Upper lobe of right lung (tissue), 1 donor: ENCODE measurements at regions not wholly inside any gene's neighbourhood (a gene's known extent, or its start where the extent isn't known, plus 50 kb on each side); places are given as distances from the start of the nearest gene placed in this dataset.

Experiments used
- ATAC-seq: fragments of 200-7000 bp; cut with Tn5 transposase; one replicate; pipeline ENCODE4 v1.9.1; 2020; ENCODE audit warnings: mild to moderate bottlenecking, moderate library complexity
- DNase-seq: peaks from one replicate; pipeline ENCODE4 v3.0.0-alpha.2; 2020
- H3K27ac ChIP-seq: fragments of 200-600 bp; one replicate; pipeline ENCODE4 v1.8.0; 2022
- H3K27me3 ChIP-seq: fragments of 200-600 bp; one replicate; pipeline ENCODE4 v1.8.0; 2022; ENCODE audit warnings: mild to moderate bottlenecking
- H3K36me3 ChIP-seq: fragments of 200-600 bp; one replicate; pipeline ENCODE4 v1.8.0; 2022
- H3K4me1 ChIP-seq: fragments of 200-600 bp; one replicate; pipeline ENCODE4 v1.8.0; 2022
- H3K4me3 ChIP-seq: fragments of 200-600 bp; one replicate; pipeline ENCODE4 v1.8.0; 2022; ENCODE audit warnings: mild to moderate bottlenecking
- H3K9me3 ChIP-seq: fragments of 200-600 bp; one replicate; pipeline ENCODE4 v1.8.0; 2022
- intact Hi-C: fragments of 100-400 bp; cut with DNase I; formaldehyde crosslinking; loops from one replicate; pipeline ENCODE4 v1.11.0; 2022
- TF ChIP-seq, protein P1 (sequence below): fragments of 200-600 bp; IDR thresholded peaks from one replicate; pipeline ENCODE4 v1.8.0; 2022; ENCODE audit warnings: antibody characterized with exemption
- donor health status: DM: no; HTN: yes; CAD: no; lungs with severe emphysema.

DNA sequence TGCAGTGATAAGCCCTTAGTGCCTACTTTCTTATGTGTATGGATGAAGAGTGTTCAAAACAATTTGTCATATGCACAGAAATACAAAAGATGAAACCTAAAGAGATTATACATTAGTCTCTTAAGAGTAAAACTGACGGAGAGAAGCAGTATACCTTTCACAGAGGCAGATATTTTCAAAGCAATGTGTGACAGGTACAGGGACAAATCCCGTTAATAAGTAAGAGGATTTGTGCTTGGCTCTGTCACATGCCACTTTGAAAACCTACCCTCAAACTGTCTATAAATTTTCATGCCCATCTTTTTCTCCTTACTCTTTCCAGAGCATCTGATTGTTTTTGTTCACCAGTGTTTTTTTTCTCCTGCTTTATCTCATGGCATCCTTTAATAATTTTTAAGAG lies 741.3 kb upstream of the MMS22L start:
- DNase-seq (no peak), ATAC-seq (no peak)
- Histone ChIP-seq H3K36me3 (no peaks in the 10 kb centered on the region), H3K27me3 (no peaks in the 10 kb centered on the region), H3K9me3 (no peaks in the 10 kb centered on the region), H3K4me1 (no peaks in the 10 kb centered on the region), H3K27ac (no peak overlapping the region), H3K4me3 (no peak overlapping the region)
- TF ChIP-seq, protein P1, sequence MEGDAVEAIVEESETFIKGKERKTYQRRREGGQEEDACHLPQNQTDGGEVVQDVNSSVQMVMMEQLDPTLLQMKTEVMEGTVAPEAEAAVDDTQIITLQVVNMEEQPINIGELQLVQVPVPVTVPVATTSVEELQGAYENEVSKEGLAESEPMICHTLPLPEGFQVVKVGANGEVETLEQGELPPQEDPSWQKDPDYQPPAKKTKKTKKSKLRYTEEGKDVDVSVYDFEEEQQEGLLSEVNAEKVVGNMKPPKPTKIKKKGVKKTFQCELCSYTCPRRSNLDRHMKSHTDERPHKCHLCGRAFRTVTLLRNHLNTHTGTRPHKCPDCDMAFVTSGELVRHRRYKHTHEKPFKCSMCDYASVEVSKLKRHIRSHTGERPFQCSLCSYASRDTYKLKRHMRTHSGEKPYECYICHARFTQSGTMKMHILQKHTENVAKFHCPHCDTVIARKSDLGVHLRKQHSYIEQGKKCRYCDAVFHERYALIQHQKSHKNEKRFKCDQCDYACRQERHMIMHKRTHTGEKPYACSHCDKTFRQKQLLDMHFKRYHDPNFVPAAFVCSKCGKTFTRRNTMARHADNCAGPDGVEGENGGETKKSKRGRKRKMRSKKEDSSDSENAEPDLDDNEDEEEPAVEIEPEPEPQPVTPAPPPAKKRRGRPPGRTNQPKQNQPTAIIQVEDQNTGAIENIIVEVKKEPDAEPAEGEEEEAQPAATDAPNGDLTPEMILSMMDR, result no peak
- intact Hi-C loops, result no loop called here

DNA sequence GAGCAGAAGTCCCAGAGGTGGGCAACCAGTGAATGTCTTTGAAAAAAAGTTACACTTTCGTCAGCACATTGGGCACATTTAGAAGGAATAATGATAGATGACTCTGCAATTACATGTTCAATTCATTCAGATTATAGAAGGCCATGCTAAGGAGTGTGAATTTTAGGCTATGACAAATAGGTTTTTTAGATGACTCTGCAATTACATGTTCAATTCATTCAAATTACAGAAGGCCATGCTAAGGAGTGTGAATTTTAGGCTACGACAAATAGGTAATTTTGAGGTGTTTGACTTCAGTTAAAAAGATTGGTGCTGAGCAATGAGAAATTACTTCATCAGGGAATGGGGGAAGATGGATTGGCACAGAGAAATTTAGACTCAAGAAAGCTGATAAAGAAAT lies 744.9 kb upstream of the MMS22L start:
- ATAC-seq (no peak), DNase-seq (no peak)
- Histone ChIP-seq H3K27me3 (no peaks in the 10 kb centered on the region), H3K9me3 (no peaks in the 10 kb centered on the region), H3K27ac (no peak overlapping the region), H3K36me3 (no peaks in the 10 kb centered on the region), H3K4me3 (no peak overlapping the region), H3K4me1 (no peaks in the 10 kb centered on the region)
- TF ChIP-seq, protein P1, result no peak
- intact Hi-C loops, result no loop called here

DNA sequence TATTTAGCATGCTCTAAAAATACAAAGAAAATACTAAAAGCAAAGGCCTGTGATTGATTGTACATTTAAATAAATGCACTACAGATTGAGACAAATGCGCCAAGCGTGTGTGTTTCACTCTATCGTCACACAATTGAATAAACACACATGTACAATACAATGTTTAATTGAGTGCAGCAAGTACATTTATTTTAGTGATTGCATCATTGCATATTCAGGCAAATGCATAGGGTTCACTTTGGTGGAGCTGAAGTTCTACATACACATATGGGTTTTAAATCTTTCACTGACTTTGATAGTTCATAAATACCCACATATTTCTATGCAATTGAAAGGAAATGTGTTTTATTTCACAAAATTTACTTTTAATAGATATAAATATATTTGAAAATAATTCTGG lies 750.6 kb upstream of the MMS22L start:
- ATAC-seq, result no peak

DNA sequence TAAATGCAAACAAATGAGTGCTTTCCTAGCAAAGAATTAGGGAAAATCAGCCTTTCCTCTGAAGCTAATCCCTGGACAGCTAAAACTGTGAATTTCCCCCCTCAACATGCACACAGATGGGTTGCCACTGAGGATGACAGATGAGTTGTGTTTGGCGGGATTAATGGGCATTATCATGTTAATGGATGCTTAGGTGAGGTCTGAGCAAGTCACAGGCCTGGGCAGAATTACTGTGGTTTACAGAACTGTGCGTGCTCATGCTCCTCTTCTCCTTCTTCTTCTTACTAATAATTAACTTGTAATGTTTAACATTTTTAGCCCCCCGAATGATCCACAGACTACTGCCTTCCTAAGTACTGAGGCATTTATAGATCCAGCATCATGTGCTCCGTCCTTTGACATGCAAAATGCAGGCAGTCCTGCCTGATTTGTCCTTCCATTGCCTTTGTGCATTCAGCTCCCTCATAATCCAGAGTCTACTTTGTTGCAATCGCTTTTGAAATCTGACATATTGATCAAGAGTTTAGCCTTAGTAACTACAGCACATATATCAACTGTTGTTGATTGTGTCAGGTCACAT lies 753.4 kb upstream of the MMS22L start:
- DNase-seq, result no peak
- Histone ChIP-seq H3K4me1 (no peaks in the 10 kb centered on the region), H3K36me3 (no peaks in the 10 kb centered on the region), H3K27ac (no peak overlapping the region), H3K27me3 (no peaks in the 10 kb centered on the region), H3K9me3 (no peaks in the 10 kb centered on the region), H3K4me3 (no peak overlapping the region)
- TF ChIP-seq, protein P1, result no peak
- ATAC-seq, result no peak
- intact Hi-C loops, result no loop called here

More for the DNA sequence above, 750.6 kb upstream of the MMS22L start:
- no peaks in the 10 kb centered on the region for H3K9me3 ChIP-seq
- H3K27me3 ChIP-seq, result no peaks in the 10 kb centered on the region
- H3K4me1 ChIP-seq, result no peaks in the 10 kb centered on the region
- TF ChIP-seq, protein P1, result no peak
- H3K36me3 ChIP-seq, result no peaks in the 10 kb centered on the region
- DNase-seq, result no peak
- intact Hi-C loops, result no loop called here
- no peak overlapping the region for H3K27ac ChIP-seq
- no peak overlapping the region for H3K4me3 ChIP-seq

DNA sequence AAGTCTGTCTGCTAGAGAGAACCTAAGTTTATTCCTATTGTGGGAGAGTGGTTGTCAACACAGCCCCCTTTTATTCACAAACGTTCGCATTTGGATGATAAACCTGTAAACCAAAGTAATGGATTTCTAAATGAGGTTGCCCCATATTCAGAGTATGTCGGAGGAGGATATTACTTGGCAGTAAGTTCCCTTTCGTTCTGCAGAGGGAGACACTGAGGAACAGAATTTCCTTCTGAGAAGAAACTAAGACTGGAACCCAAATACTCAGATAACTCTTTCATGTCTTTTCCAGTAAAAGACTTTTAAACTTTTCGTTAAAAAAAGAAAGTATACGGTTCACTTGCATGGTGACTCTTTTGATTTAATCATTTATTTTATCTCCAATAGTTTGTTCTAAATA lies 754.6 kb upstream of the MMS22L start:
- no peak for DNase-seq
- ATAC-seq, result no peak
- Histone ChIP-seq H3K27me3 (no peaks in the 10 kb centered on the region), H3K36me3 (no peaks in the 10 kb centered on the region), H3K27ac (no peak overlapping the region), H3K4me1 (no peaks in the 10 kb centered on the region), H3K4me3 (no peak overlapping the region), H3K9me3 (no peaks in the 10 kb centered on the region)
- TF ChIP-seq, protein P1, result no peak
- intact Hi-C loops, result no loop called here

DNA sequence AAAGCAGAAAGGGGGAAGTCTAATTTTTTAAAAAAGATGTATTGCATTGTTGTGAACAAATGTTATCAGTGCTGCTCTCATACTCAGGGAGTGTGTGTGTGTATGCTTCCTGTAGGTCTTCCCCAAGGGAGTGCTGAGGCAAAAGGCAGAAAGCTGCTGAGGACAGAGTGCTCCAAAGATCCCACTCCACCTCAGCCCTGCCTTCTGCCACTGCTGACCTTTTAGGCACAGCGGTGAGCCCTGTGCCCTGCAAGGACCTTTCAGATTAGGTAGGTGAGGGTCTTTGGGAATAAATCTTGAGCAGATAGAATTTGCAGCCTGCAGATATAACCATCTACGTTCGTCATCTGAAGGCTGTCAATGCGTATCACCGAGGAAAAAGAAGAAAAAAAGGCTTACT lies 756.4 kb upstream of the MMS22L start:
- H3K27ac ChIP-seq, result no peak overlapping the region
- TF ChIP-seq, protein P1, result no peak
- H3K36me3 ChIP-seq, result no peaks in the 10 kb centered on the region
- no peak for DNase-seq
- no peaks in the 10 kb centered on the region for H3K4me1 ChIP-seq
- no peaks in the 10 kb centered on the region for H3K9me3 ChIP-seq
- H3K4me3 ChIP-seq, result no peak overlapping the region
- no peaks in the 10 kb centered on the region for H3K27me3 ChIP-seq
- intact Hi-C loops, result no loop called here
- ATAC-seq, result no peak
